Right forelimb (tissue), 1 donor: ENCODE measurements at regions not wholly inside any gene's neighbourhood (a gene's known extent, or its start where the extent isn't known, plus 50 kb on each side); places are given as distances from the start of the nearest gene placed in this dataset.
"Not testable (repeated sequence)": the region's sequence is repeated elsewhere in the genome, so short reads cannot be mapped to it uniquely, and the experiment has no call there.

Experiments used
- DNase-seq: peaks from one replicate; pipeline ENCODE4 v3.0.0-alpha.2; 2018

DNA sequence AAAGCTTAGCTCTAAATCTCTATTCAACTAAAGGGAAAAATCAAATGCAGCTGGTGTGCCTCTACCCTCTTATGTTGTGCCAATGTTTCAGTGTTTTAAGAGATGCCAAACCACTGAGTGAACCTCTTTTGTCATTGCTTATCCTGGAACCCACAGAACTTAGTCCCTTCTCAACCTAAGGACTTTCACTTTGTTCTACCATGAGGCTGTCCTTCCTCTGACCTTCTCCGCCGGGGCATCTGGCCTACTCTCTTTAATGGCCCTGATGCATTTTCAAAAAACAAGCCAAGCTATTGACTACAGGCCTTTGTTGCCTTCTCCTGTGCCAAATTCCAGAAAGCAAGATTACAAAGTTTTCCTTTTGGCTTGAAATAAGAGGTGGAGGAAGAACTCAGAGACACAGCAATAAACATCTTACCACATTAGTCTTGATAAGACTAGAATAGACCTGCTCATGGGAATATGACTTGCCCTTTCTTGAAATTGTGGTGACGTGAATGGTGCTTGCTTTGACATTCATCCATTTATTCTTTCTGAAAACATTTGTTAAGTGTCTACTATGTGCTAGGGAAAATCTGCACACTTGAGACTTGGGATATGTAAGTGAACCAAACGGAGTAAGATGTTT, 253.2 kb upstream of the SMIM30 start:
- DNase-seq, result no peak

DNA sequence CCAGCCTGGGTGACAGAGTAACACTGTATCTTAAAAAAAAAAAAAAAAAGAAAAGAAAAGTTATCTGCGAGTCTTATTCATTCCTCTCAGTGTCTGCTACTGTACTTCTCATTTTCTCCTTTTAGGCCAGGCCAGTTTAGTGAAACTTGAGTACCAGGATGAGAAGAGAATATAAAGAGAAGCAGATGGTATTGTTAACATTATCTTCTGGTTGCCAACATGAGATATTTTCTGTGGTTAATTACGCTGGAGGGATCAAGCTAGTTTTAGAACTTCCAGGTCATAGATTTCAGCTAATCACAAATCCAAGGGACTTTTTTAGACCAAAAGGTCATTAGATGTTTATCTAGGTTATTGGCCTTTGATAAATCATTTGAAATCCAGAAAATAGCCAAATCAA, 252.6 kb upstream of the SMIM30 start:
- no peak for DNase-seq

DNA sequence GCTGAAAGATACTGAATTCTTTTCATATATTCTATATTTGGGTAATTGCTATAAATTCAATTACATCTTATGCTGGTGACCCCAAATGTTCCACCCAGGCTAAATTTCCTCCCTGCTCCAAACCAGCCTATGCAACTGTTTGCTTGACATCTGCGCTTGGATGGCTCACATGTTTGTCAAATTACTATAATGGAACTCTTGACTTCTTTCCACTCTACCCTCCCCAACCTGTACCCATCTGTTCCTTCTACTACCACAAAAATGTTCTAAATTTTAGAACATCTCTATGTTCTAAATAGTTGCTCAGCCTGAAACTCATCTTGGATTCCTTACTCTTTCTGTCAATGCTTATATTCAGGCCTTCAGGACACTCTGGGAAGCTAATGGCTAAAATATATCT, 249.9 kb upstream of the SMIM30 start:
- DNase-seq, result no peak

DNA sequence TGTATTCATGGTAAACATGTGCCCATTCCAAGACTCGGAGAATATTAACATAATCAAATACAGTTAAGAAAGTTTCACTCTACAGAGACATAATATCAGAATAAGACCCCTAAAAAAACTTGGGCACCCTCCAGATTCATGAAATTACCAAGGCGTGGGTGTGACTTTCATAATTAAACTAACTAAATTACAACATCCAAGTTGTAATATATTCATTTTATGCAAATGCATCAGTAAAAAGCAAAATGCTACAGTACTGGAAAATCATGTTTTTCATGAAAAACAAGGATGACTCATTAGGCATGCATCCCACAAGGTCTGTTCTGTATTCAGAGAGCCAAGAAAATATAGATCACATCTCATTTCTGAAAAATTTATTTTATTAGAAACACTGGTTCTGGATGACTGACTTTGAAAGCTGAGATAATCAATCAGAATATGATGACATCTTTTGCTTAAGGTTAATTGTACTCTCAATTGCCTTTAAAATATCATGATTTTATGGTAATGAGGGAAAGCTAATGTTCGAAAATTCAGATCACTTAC, 248.8 kb upstream of the SMIM30 start:
- DNase-seq, result no peak

DNA sequence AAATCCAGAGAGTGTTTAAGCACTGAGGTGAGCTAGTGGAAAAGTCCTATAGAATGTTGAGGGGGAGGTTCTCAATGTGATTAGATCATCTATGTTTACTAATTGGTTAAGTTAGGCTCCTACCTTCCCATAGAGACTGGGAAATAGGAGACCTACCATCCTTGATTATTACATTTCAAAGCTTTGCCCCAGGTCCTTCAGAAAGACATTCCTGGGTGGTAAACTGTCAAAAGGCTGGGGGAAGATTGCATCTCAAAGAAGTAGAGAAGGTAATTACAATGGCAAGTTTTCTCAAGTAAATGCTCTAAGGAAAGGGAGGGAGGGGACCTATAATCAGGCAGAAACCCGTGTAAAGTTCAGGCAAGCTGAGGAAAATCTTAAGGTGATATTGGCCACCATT, 247.8 kb upstream of the SMIM30 start:
- no peak for DNase-seq

DNA sequence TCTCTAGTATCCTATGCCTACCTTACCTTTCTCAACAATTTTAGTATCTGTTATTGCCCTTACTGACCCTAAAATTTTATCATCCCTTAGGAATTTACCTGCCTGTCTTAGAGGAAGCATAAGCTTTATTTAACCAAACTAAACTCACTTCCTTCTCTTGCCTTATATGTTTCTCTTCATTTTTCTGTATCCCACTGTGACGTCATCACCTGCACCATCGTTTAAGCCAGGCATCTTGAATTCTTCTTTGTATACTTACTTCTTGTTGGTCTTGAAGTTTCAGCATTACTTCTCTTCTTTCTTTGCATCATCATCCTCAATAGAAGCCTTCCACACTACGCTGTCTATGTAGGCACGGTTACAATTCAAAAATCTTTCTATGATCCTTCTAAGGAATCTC, 231.0 kb upstream of the SMIM30 start:
- DNase-seq, result no peak

DNA sequence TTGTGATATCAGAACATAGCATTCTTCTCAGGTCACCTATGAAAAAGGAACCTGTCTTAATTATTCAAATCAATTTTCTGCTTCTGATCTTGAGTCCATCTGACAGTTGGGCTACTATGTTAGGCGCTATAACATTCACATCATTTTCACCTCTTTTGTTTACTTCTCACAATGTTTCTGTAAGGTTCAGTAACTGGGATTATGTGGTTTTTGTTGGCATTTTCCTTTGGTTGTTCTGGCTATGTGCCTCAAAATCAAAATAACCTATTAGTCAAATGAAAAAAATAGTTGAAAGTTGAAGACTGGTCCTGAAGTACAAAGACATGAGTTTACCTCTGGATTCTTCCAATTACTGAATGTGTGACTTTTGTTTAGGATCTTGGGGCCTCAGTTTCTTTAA, 221.3 kb upstream of the SMIM30 start:
- DNase-seq, result no peak

DNA sequence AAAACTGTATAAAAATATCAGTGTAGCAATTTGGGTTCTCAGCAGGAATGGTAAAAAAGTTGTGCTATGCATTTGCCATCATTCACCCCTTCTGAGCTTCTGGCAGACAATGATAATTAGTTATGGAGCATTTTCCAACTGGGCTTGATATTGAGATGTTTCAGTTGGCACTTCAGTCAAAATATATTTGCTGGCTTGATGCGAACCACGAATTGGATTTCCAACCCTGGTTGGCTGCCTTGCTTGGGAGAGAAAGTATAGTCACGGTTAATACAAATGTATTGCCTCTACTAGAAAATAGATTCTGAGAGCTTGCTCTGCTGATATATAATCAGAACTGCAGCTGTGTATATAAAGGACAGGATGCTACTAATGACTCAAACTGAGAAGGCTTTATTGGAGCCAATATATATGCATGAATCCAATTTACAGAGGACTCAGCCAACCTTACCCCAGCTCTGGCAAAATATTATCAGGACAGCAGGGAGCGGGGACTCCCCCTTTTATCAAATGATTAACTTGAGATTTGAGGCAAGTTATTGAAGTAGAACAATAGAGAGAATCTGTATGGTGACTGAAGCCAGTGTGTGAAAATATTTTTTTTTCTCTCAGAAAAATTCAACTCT, 219.8 kb upstream of the SMIM30 start:
- DNase-seq, result no peak

DNA sequence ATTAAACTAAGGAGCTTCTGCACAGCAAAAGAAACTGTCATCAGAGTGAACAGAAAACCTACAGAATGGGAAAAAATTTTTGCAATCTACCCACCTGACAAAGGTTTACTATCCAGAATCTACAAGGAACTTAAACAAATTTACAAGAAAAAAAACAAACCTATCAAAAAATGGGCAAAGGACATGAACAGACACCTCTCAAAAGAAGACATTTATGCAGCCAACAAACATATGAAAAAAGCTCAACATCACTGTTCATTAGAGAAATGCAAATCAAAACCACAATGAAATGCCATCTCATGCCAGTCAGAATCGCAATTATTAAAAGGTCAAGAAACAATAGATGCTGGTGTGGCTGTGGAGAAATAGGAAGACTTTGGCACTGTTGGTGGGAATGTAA, 218.5 kb upstream of the SMIM30 start:
- not testable (repeated sequence) for DNase-seq

DNA sequence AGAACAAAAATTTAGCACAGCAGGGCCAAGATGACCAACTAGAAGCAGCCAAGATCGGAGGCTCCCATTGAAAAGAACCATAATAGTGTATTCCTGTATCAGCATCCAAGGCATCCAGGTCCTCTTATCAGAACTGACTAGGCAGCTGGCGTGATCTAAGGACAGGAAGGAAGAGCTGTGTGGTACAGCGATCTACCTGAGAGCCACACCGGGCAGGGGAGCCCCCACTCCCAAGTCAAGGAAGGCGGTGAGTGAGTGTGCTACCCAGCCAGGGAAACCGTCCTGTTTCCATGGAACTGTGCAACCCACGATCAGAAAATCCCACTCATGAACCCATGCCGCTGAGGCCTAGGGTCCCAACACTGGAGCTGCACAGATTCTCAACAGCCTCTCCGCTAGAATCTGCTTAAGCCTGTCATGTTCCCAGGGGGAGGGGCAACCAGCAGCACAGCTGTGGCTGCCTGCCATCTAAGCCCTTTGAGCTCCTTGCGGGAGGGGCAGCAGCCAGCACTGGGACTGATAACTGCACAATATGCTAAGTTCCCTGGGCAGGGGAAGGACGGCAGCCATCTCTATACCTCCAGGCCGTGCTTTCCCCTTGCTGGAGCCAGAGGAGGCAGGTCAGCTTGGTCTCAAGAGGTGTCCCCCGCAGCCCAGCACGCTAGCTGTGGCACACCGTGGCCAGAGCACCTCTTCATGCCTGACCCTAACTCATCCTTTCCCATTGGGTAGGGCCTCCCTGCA, 213.0 kb upstream of the SMIM30 start:
- DNase-seq, result no peak

DNA sequence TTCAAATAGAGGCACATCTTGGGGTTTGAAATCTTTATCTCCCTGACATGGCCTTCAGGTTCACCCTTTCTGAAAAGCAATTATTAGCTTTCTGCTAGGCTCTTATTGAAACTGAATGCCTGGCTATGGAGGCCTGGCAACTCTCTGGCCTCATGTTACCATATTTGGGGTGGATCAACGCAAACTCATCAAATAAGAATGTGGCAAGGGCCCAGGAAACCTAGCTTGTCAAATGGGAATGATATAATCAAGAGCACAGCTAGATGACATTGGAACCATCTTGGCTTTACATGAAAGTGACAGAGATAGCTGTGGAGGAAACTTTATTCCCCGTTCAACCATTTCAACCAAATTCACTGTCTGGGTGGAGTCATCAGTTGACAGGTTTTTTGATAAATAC, 202.8 kb upstream of the SMIM30 start:
- no peak for DNase-seq

DNA sequence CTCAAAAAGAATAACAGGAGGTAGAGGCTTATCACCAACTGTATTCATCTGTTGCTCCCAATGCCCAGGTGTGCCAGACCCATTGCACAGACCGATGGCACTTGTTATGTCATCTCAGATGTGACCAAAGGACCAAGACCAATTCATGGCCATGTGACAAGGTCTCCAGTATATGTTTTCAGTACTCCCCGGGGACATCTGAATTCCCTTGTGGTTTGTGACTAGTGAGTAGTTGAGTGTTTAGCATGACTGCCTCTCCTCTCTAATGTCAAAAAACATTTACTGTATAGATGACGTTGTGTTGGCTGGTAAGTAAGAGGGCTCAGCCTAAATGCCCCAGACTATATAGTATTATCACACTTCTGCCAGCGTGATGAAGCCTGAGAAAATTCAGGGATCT, 202.1 kb upstream of the SMIM30 start:
- no peak for DNase-seq

DNA sequence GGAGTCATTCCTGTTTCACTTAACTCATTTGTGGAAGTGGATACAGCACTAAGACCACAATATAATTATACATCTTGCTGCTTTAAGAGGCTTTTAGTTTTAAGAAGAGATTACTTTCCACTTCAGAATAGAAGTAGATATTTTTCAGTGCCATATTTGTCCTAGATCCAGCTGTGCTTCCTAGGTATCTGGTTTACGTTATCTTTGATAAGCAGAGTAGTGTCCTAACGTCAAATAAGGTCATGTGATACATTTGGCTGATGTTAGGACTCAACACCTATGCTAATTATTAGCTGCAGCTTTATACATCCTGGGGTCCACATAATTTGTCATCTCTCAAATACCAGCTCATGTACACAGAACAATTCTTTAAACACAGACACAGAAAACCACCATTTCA, 196.2 kb upstream of the SMIM30 start:
- DNase-seq, result no peak

DNA sequence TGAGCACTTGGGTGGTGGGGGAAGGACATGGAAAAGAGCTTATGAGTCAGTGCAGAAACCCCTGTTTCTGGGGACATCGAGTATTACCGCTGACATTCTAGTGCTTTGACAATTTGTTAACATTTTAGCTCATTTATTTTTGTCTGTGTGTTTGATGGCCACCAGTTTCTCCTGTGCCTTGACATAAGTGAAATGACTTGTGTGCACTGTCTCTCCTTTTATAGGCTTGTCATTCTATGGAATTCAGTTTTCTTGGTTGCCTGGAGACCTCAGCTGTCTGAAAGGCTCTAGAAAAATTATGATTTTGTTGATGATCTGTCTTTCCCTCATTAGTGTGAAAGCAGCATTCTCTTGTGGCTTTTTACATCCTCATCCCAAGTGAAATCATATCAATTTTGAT, 190.0 kb upstream of the SMIM30 start:
- DNase-seq, result no peak

DNA sequence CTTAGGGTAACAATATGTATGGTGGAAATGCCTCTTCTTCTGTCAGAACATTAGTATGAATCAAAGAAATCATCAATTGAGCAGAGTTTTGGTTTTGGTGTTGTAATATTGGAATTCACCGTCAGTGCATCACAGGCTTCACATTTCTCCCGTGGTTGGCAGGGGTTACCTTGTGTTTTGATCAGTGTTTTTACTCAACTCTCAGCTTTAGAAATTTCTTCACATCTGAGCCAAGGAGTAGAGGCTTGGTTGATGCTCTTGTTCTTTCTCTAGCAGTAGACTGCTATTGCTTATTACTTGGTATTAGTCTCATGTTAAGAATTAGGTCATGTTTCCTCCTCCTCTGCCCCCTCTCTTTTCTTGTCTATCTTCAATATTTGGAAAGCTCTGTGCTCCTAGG, 188.8 kb upstream of the SMIM30 start:
- DNase-seq, result no peak

DNA sequence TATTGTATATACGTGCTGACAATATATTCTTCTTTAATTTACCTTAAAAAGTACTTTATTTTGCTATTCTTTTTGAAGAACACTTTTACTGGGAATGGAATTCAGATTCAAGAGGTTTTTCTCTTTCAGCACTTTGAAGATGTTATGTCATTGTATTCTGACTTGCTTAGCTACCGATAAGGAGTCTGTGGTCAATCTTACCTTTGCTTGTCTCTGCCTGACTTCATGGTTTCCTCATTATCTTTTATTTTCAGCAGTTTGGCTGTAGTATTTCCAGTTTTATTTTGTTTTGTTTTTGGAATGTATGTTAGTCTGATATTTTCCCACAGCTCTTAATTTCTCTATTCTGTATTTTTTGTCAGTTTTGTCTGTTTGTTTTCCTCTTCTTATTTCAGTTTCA, 187.9 kb upstream of the SMIM30 start:
- DNase-seq, result no peak

DNA sequence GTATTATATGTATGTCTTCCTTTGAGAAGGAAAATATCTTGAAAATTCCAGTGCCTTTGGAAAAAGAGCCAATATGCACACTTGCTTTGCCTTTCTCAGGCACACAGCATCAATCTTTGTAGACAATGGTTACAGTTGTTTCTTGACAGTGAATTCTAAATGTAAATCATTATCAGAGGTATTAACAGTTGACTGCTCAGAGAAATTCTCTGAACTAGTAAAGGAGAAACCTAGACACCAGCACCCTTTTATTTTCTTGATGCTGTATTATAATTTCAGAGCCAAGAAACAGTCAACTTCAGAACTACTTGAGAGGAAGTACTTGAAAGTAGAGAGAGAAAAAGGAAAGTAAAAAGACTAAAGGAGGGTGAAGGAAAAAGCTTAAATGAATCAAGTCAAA, 185.8 kb upstream of the SMIM30 start:
- DNase-seq, result no peak

DNA sequence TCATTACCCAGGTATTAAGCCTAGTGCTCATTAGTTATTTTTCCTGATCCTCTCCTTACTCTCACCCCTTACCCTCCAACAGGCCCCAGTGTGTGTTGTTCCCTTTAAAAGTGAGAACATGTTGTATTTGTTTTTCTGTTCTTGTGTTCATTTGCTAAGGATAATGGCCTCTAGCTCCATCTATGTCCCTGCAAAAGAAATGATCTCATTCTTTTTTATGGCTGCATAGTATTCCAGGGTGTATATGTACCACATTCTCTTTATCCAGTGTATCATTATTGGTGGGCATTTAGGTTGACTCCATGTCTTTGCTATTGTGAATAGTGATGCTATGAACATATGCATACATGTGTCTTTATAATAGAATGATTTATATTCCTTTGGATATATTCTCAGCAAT, 185.0 kb upstream of the SMIM30 start:
- not testable (repeated sequence) for DNase-seq

DNA sequence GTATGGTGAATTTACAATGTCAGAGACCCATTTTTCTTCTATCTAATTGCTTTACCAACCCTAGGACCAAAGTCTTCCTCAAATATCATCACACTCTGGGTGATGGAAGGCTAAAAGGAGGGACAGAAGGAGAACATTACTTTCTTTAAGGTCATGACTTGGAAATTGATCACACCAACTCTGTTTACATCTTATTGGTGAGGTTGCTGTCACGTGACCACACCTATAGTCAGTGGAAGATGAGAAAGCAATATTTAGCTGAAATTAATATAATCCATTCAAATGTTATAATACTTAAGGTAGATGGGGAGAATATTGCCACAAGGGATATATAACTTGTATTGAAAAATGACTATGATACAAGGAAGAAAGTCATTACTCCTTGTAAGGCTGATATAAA, 183.6 kb upstream of the SMIM30 start:
- no peak for DNase-seq

DNA sequence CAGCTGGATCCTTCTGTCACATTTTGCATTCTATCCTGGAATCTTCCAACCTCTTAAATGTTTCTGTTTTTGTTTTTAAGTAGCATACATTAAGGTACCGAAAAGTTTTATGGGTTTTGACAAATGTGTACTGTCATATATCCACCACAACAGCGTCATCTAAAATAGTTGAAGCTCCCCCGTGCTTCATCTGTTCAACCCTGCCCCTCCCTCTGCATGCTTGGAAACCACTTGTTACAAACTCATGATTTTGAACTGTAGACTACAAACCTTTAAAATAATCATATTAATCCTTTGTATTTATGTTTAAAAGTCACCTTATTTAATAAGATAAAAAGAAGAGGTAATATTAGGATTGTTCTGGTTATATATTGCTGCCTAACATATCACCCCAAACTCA, 182.8 kb upstream of the SMIM30 start:
- no peak for DNase-seq

DNA sequence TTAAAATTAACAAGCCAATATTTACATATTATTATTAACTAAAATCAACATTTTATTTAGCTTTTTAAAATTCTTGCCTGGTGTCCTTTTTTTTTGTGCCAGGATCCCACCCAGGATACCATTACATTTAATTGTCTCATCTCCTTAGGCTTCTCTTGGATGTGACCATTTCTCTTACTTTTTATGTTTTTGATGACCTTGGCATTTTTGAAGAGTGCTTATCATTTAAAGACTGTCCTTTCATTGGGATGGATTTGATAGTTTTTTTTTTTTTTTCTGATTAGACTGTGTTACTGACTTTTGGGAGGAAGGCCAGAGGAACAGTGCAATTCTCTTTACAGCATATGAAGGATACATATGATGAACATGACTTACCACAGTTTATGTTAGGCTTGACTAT, 181.4 kb upstream of the SMIM30 start:
- no peak for DNase-seq

DNA sequence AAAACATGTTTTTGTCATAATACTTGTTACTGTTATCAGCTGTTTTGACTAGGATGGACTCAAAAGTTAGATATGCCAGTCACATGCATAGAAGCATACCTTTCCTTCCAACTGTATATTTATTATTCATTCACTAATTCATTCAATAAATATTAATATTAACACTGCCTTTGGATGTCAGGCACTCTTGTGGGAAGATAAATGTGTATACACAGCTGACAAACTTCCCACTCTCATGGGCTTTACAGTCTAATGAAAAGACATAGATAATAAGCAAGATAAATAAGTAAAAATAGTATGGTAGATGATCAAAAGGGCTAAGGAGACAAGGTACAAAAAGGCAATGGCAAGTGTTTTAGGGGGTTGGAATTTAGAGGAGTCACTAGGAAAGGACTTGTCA, 180.1 kb upstream of the SMIM30 start:
- no peak for DNase-seq

DNA sequence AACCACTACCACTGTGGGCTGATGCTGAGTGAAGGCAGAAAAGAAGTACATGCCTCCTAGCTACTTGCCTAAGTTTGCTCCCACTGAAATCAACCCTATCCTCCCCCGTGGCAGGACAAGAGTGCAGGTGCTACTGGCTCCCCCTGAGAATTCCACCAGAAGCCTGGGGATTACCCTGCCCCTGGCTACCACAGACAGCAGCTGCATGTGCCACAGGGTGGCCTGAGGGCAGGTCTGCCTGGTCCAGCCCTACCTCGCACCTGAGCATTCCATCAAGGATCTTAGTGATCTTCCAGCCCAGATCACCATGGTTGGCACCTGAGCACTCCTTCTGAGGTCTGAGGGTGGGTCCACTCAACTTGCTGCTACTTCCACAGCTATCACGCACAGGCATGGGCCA, 176.4 kb upstream of the SMIM30 start:
- no peak for DNase-seq

DNA sequence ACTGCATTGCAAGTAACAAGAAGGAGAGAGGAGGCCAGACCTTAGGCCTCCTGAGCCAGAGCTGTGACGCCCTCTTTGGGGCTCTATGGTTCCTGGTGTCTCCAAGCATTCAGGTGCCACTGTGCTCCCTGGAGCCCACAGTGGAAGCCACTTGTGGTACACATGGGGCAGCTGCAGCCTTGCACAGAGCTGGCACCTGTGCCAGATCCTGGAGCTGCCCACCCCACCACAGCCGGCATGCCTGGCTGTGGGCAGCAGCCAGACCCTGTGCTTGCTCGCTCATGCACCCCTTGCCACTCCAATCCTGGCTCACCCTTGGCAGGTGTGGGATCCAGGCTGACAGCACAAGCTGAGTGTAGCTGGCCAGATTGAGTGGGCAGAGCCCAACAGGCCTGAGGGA, 173.8 kb upstream of the SMIM30 start:
- DNase-seq, result no peak
